HG02938 (cell line): ENCODE measurements at regions not wholly inside any gene's neighbourhood (a gene's known extent, or its start where the extent isn't known, plus 50 kb on each side); places are given as distances from the start of the nearest gene placed in this dataset.

Experiments used
- ATAC-seq: cut with Tn5 transposase; IDR thresholded peaks from one replicate; pipeline ENCODE4 v1.9.1; 2021; ENCODE audit warnings: mild to moderate bottlenecking, moderate library complexity; ENCODE audit not compliant: unreplicated experiment

GRCh38 chr12:100738086-100738485 is 56.5 kb upstream of the ANO4 start:
- ATAC-seq = no peak

GRCh38 chr12:100741084-100741711 is 53.4 kb upstream of the ANO4 start:
- no peak for ATAC-seq

GRCh38 chr12:100743060-100743459 is 51.5 kb upstream of the ANO4 start:
- no peak for ATAC-seq
